Upper lobe of left lung (tissue), 6 donors: ENCODE measurements at regions not wholly inside any gene's neighbourhood (a gene's known extent, or its start where the extent isn't known, plus 50 kb on each side); places are given as distances from the start of the nearest gene placed in this dataset.
A peak's percentile ranks its signal among the peaks of the same experiment; 100 is the strongest.

Experiments
- ATAC-seq, 2 donors: fragments of 200-7000 bp; cut with Tn5 transposase; one replicate each; pipeline ENCODE4 v1.9.1; 2022; ENCODE audit warnings: mild to moderate bottlenecking in 2 of 2, moderate library complexity in 2 of 2; ENCODE audit not compliant: low FRiP score in 2 of 2
- DNase-seq, 2 donors: peaks; one replicate each; pipeline ENCODE4 v3.0.0-alpha.2; 2019 to 2020
- H3K27ac ChIP-seq, 4 donors: fragments of 200-600 bp; sonication (generic); one replicate each; pipeline ENCODE4 v1.5.1; 2016 to 2019
- H3K27me3 ChIP-seq, 4 donors: fragments of 200-600 bp; sonication (generic); one replicate each; pipeline ENCODE4 v1.5.1; 2017 to 2019
- H3K36me3 ChIP-seq, 4 donors: fragments of 200-600 bp; sonication (generic); one replicate each; pipeline ENCODE4 v1.5.1; 2016 to 2019
- H3K4me1 ChIP-seq, 4 donors: fragments of 200-600 bp; sonication (generic); one replicate each; pipeline ENCODE4 v1.5.1; 2018 to 2019
- H3K4me3 ChIP-seq, 4 donors: fragments of 200-600 bp; sonication (generic); one replicate each; pipeline ENCODE4 v1.5.1; 2017 to 2019; ENCODE audit warnings: mild to moderate bottlenecking in 2 of 4, moderate library complexity in 1 of 4
- H3K9me3 ChIP-seq, 4 donors: fragments of 200-600 bp; sonication (generic); one replicate each; pipeline ENCODE4 v1.5.1; 2018 to 2019
- EP300 ChIP-seq, 4 donors: sonication (generic); formaldehyde crosslinking; IDR thresholded peaks; one replicate each; pipeline ENCODE4 v1.5.1; 2017; ENCODE audit warnings: antibody characterized with exemption in 4 of 4, control low read depth in 2 of 4
- POLR2A ChIP-seq, 4 donors: fragments of 450-650 bp; IDR thresholded peaks; one replicate each; pipeline ENCODE4 v1.5.1; 2016 to 2017; ENCODE audit warnings: antibody characterized with exemption in 4 of 4, mild to moderate bottlenecking in 2 of 4
- POLR2AphosphoS5 ChIP-seq, 2 donors: sonication (generic); formaldehyde crosslinking; IDR thresholded peaks; one replicate each; pipeline ENCODE4 v1.5.1; 2017; ENCODE audit warnings: antibody characterized with exemption in 2 of 2
- WGBS, 2 donors: methylation state at CpG; one replicate each; pipeline ENCODE4 v1.1.5; 2017 to 2018; 5-methylcytosine and 5-hydroxymethylcytosine counted together
- TF ChIP-seq, protein P1 (sequence below), 6 experiments: fragments of 450-650 bp in 4 of 6; fragments of 200-600 bp in 2 of 6; sonication (generic) in 2 of 6; IDR thresholded peaks; one replicate each; pipeline ENCODE4 v1.5.1; 2016 to 2019; ENCODE audit warnings: antibody characterized with exemption in 6 of 6
- donor health status: DM: no; HTN: no; CAD: no; lungs with moderate emphysema.
- donor health status: DM: no; HTN: yes; CAD: no; lungs with severe emphysema.

GRCh38 chr6:148251891-148252290 is 90.7 kb upstream of the SASH1 start:
- Histone ChIP-seq H3K4me1 (peaks cover 0 to 4% (median 0%) of the 10 kb centered on the region in 4 donors), H3K36me3 (no peaks in the 10 kb centered on the region), H3K4me3 (no peak overlapping the region), H3K9me3 (no peaks in the 10 kb centered on the region), H3K27ac (no peak overlapping the region), H3K27me3 (no peaks in the 10 kb centered on the region)
- 78 to 85% methylated on average over 7 of the region's 7 CpGs for WGBS, 2 donors
- TF ChIP-seq EP300 (IDR thresholded peaks at IDR 0.05): no peak
- no peak for TF ChIP-seq POLR2AphosphoS5 (IDR thresholded peaks at IDR 0.05)
- TF ChIP-seq, protein P1, sequence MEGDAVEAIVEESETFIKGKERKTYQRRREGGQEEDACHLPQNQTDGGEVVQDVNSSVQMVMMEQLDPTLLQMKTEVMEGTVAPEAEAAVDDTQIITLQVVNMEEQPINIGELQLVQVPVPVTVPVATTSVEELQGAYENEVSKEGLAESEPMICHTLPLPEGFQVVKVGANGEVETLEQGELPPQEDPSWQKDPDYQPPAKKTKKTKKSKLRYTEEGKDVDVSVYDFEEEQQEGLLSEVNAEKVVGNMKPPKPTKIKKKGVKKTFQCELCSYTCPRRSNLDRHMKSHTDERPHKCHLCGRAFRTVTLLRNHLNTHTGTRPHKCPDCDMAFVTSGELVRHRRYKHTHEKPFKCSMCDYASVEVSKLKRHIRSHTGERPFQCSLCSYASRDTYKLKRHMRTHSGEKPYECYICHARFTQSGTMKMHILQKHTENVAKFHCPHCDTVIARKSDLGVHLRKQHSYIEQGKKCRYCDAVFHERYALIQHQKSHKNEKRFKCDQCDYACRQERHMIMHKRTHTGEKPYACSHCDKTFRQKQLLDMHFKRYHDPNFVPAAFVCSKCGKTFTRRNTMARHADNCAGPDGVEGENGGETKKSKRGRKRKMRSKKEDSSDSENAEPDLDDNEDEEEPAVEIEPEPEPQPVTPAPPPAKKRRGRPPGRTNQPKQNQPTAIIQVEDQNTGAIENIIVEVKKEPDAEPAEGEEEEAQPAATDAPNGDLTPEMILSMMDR (IDR thresholded peaks at IDR 0.05): no peak
- no peak for TF ChIP-seq POLR2A (IDR thresholded peaks at IDR 0.05)
- DNase-seq (no peak), ATAC-seq (no peak)

DNA sequence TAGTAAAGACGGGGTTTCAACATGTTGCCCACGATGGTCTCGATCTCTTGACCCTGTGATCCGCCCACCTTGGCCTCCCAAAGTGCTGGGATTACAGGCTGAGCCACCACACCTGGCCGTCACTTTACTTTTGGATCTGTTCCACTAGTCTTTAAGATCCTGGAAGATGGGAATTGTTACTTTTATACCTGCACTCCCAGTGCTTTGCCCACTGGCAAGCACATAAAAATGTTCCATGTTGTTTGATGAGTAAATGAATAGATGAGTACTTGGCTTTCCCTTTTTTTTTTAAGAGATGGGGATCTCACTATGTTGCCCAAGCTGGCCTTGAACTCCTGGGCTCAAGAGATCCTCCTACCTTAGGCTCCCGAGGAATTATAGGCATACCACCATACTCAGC is 84.8 kb upstream of the SASH1 start:
- H3K4me1 ChIP-seq: no peaks in the 10 kb centered on the region
- TF ChIP-seq POLR2A (IDR thresholded peaks at IDR 0.05) (no peak), EP300 (IDR thresholded peaks at IDR 0.05) (no peak), POLR2AphosphoS5 (IDR thresholded peaks at IDR 0.05) (no peak)
- TF ChIP-seq, protein P1 (IDR thresholded peaks at IDR 0.05): no peak
- H3K9me3 ChIP-seq: no peaks in the 10 kb centered on the region
- 93% methylated on average over 6 of the region's 6 CpGs for WGBS, 2 donors
- DNase-seq (no peak), ATAC-seq (no peak)
- H3K27ac ChIP-seq: no peak overlapping the region
- H3K27me3 ChIP-seq: no peaks in the 10 kb centered on the region
- no peak overlapping the region for H3K4me3 ChIP-seq
- no peaks in the 10 kb centered on the region for H3K36me3 ChIP-seq

DNA sequence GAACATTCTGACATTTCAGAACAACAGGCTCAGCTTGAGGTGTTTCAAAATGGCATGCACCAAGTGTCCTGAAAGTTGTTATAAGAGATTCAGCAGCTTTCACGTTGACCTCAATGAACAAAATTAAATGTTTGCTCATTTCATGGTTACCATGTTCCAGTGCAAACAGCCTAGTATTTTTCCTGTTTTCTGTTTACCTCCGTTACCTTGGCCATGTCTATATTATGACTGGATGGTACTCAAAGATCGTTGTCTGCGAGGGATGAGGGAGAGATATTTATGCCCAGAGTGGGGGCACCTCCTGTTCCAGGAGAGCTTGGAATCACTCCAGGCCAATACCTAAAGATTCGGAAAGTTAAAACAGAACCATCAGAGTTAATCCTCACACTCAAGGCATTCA is 83.8 kb upstream of the SASH1 start:
- H3K4me3 ChIP-seq: no peak overlapping the region
- H3K9me3 ChIP-seq: no peaks in the 10 kb centered on the region
- no peaks in the 10 kb centered on the region for H3K36me3 ChIP-seq
- TF ChIP-seq, protein P1 (IDR thresholded peaks at IDR 0.05): no peak
- no peak for TF ChIP-seq POLR2A (IDR thresholded peaks at IDR 0.05)
- TF ChIP-seq EP300 (IDR thresholded peaks at IDR 0.05): no peak
- no peak for TF ChIP-seq POLR2AphosphoS5 (IDR thresholded peaks at IDR 0.05)
- H3K27ac ChIP-seq: no peak overlapping the region
- no peak for DNase-seq
- ATAC-seq: no peak
- no peaks in the 10 kb centered on the region for H3K4me1 ChIP-seq
- WGBS, 2 donors: 84 to 89% methylated on average over 5 of the region's 5 CpGs
- no peaks in the 10 kb centered on the region for H3K27me3 ChIP-seq

DNA sequence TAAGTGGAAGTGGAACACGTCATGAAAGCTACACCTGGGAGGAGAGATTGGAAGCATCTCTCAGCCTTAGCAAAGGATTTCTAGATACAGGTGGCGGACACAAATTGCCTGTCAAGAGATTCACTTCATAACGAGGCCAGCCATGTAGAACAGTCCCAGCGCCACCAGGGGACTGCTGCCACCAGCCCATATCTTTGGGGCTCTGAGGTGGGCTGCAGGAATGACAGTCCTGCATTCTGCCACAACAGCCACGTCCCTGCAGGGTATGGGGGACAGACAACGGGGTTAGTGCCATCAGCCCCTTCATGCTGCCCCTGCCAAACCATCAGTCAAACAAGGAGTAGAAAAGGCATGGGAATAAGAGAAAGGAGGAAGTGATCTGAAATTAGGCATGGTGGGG is 81.2 kb upstream of the SASH1 start:
- no peak for TF ChIP-seq POLR2A (IDR thresholded peaks at IDR 0.05)
- TF ChIP-seq POLR2AphosphoS5 (IDR thresholded peaks at IDR 0.05): no peak
- TF ChIP-seq EP300 (IDR thresholded peaks at IDR 0.05): no peak
- TF ChIP-seq, protein P1 (IDR thresholded peaks at IDR 0.05): no peak
- DNase-seq: no peak
- no peaks in the 10 kb centered on the region for H3K4me1 ChIP-seq
- no peak for ATAC-seq
- no peaks in the 10 kb centered on the region for H3K9me3 ChIP-seq
- H3K36me3 ChIP-seq: no peaks in the 10 kb centered on the region
- H3K4me3 ChIP-seq: no peak overlapping the region
- H3K27me3 ChIP-seq: no peaks in the 10 kb centered on the region
- WGBS, 2 donors: 79 to 87% methylated on average over 6 of the region's 6 CpGs
- no peak overlapping the region for H3K27ac ChIP-seq

DNA sequence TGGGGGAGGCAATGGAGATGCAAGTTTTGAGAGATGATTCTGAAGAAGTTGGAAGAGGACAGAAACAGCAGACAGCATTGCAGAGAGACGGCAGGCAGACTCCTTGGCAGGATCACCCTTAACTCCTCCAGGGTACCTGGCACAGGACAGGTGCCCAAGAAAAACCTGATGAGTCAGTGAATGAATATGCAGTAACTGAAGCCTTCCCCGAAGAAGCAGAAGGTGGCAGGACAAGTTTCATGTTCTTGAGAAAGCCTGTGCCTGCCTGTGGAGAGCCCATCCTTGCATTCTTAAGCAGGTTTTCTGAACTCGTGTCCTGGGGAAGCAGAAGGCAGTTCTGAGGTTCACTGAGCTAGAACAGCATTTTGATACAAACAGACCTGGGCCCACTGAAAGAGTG is 79.6 kb upstream of the SASH1 start:
- peak in 1 of 2 donors; percentile 50 for DNase-seq
- no peaks in the 10 kb centered on the region for H3K9me3 ChIP-seq
- ATAC-seq: peak in 1 of 2 donors; percentile 16
- 40 to 69% methylated on average over 3 of the region's 3 CpGs for WGBS, 2 donors
- H3K4me3 ChIP-seq: no peak overlapping the region
- H3K36me3 ChIP-seq: no peaks in the 10 kb centered on the region
- no peaks in the 10 kb centered on the region for H3K27me3 ChIP-seq
- H3K4me1 ChIP-seq: no peaks in the 10 kb centered on the region
- TF ChIP-seq EP300 (IDR thresholded peaks at IDR 0.05) (no peak), POLR2A (IDR thresholded peaks at IDR 0.05) (no peak), POLR2AphosphoS5 (IDR thresholded peaks at IDR 0.05) (no peak)
- TF ChIP-seq, protein P1 (IDR thresholded peaks at IDR 0.05): no peak
- H3K27ac ChIP-seq: no peak overlapping the region
